Duodenal mucosa (tissue), 2 donors: ENCODE measurements at regions not wholly inside any gene's neighbourhood (a gene's known extent, or its start where the extent isn't known, plus 50 kb on each side); places are given as distances from the start of the nearest gene placed in this dataset.

ENCODE experiments used
- H3K27ac ChIP-seq: one replicate; pipeline ENCODE4 v1.7.0; 2013; ENCODE audit warnings: low read depth, low read length
- H3K27me3 ChIP-seq, 2 donors: one replicate each; pipeline ENCODE4 v1.7.0; 2013; ENCODE audit warnings: low read length in 2 of 2, control low read depth in 1 of 2; ENCODE audit not compliant: insufficient read depth in 2 of 2, control insufficient read depth in 1 of 2
- H3K36me3 ChIP-seq, 2 donors: one replicate each; pipeline ENCODE4 v1.7.0; 2013; ENCODE audit warnings: low read length in 2 of 2, control low read depth in 1 of 2; ENCODE audit not compliant: insufficient read depth in 2 of 2, control insufficient read depth in 1 of 2
- H3K4me1 ChIP-seq, 2 donors: one replicate each; pipeline ENCODE4 v1.7.0; 2013; ENCODE audit warnings: low read length in 2 of 2, control low read depth in 1 of 2; ENCODE audit not compliant: insufficient read depth in 2 of 2, control insufficient read depth in 1 of 2
- H3K4me3 ChIP-seq, 2 donors: one replicate each; pipeline ENCODE4 v1.7.0; 2013; ENCODE audit warnings: low read length in 2 of 2, low read depth in 1 of 2
- H3K9ac ChIP-seq, 2 donors: one replicate each; pipeline ENCODE4 v1.7.0; 2013; ENCODE audit warnings: low read length in 2 of 2, low read depth in 1 of 2
- H3K9me3 ChIP-seq, 2 donors: one replicate each; pipeline ENCODE4 v1.7.0; 2013; ENCODE audit warnings: low read length in 2 of 2, control low read depth in 1 of 2; ENCODE audit not compliant: control insufficient read depth in 1 of 2

GRCh38 chr13:105920370-105920769, 615.1 kb downstream of the EFNB2 start:
- no peaks in the 10 kb centered on the region for H3K27me3 ChIP-seq
- no peak overlapping the region for H3K27ac ChIP-seq
- H3K9ac ChIP-seq: no peak overlapping the region
- no peaks in the 10 kb centered on the region for H3K9me3 ChIP-seq
- H3K4me3 ChIP-seq: no peak overlapping the region
- peaks cover 28 to 29% of the 10 kb centered on the region in 2 donors for H3K4me1 ChIP-seq
- no peaks in the 10 kb centered on the region for H3K36me3 ChIP-seq

GRCh38 chr13:105918842-105919741, 616.4 kb downstream of the EFNB2 start:
- no peaks in the 10 kb centered on the region for H3K9me3 ChIP-seq
- no peaks in the 10 kb centered on the region for H3K36me3 ChIP-seq
- H3K27ac ChIP-seq: no peak overlapping the region
- no peak overlapping the region for H3K9ac ChIP-seq
- peaks cover 28 to 29% of the 10 kb centered on the region in 2 donors for H3K4me1 ChIP-seq
- H3K27me3 ChIP-seq: no peaks in the 10 kb centered on the region
- peak overlapping the region in 1 of 2 donors; percentile 28 for H3K4me3 ChIP-seq

GRCh38 chr13:105915146-105915850, 620.2 kb downstream of the EFNB2 start:
- Histone ChIP-seq H3K27me3 (no peaks in the 10 kb centered on the region), H3K27ac (no peak overlapping the region), H3K9ac (no peak overlapping the region), H3K4me3 (no peak overlapping the region), H3K4me1 (peaks cover 16 to 18% of the 10 kb centered on the region in 2 donors), H3K36me3 (no peaks in the 10 kb centered on the region), H3K9me3 (no peaks in the 10 kb centered on the region)

- H3K9ac ChIP-seq: no peak overlapping the region
- no peaks in the 10 kb centered on the region for H3K27me3 ChIP-seq
- peaks cover 9 to 10% of the 10 kb centered on the region in 2 donors for H3K4me1 ChIP-seq
- H3K36me3 ChIP-seq: no peaks in the 10 kb centered on the region
- no peak overlapping the region for H3K4me3 ChIP-seq
- H3K27ac ChIP-seq: no peak overlapping the region
- H3K9me3 ChIP-seq: no peaks in the 10 kb centered on the region
Observed at GRCh38 chr13:105914291-105915036, 621.0 kb downstream of the EFNB2 start.

GRCh38 chr13:105908586-105908985, 626.9 kb downstream of the EFNB2 start:
- Histone ChIP-seq H3K36me3 (no peaks in the 10 kb centered on the region), H3K27ac (no peak overlapping the region), H3K4me1 (no peaks in the 10 kb centered on the region), H3K9me3 (no peaks in the 10 kb centered on the region), H3K9ac (no peak overlapping the region), H3K27me3 (no peaks in the 10 kb centered on the region), H3K4me3 (no peak overlapping the region)

- no peak overlapping the region for H3K4me3 ChIP-seq
- no peaks in the 10 kb centered on the region for H3K4me1 ChIP-seq
- H3K36me3 ChIP-seq: no peaks in the 10 kb centered on the region
- no peak overlapping the region for H3K27ac ChIP-seq
- H3K9me3 ChIP-seq: no peaks in the 10 kb centered on the region
- no peaks in the 10 kb centered on the region for H3K27me3 ChIP-seq
- H3K9ac ChIP-seq: no peak overlapping the region
Observed at GRCh38 chr13:105907319-105908019, 628.0 kb downstream of the EFNB2 start.

- no peaks in the 10 kb centered on the region for H3K4me1 ChIP-seq
- H3K27ac ChIP-seq: no peak overlapping the region
- H3K4me3 ChIP-seq: no peak overlapping the region
- no peaks in the 10 kb centered on the region for H3K27me3 ChIP-seq
- no peak overlapping the region for H3K9ac ChIP-seq
- H3K9me3 ChIP-seq: no peaks in the 10 kb centered on the region
- H3K36me3 ChIP-seq: no peaks in the 10 kb centered on the region
Observed at GRCh38 chr13:105906746-105907145, 628.7 kb downstream of the EFNB2 start.

- H3K9me3 ChIP-seq: no peaks in the 10 kb centered on the region
- H3K27ac ChIP-seq: no peak overlapping the region
- H3K9ac ChIP-seq: no peak overlapping the region
- H3K4me1 ChIP-seq: no peaks in the 10 kb centered on the region
- no peaks in the 10 kb centered on the region for H3K27me3 ChIP-seq
- H3K4me3 ChIP-seq: no peak overlapping the region
- H3K36me3 ChIP-seq: no peaks in the 10 kb centered on the region
Observed at GRCh38 chr13:105904034-105904742, 631.3 kb downstream of the EFNB2 start.

GRCh38 chr13:105902396-105902795, 633.1 kb downstream of the EFNB2 start:
- Histone ChIP-seq H3K9ac (no peak overlapping the region), H3K9me3 (no peaks in the 10 kb centered on the region), H3K27me3 (no peaks in the 10 kb centered on the region), H3K36me3 (no peaks in the 10 kb centered on the region), H3K4me1 (no peaks in the 10 kb centered on the region), H3K4me3 (no peak overlapping the region), H3K27ac (no peak overlapping the region)
